ENCODE measurements at regions not wholly inside any gene's neighbourhood (a gene's known extent, or its start where the extent isn't known, plus 50 kb on each side); places are given as distances from the start of the nearest gene placed in this dataset.

DNA sequence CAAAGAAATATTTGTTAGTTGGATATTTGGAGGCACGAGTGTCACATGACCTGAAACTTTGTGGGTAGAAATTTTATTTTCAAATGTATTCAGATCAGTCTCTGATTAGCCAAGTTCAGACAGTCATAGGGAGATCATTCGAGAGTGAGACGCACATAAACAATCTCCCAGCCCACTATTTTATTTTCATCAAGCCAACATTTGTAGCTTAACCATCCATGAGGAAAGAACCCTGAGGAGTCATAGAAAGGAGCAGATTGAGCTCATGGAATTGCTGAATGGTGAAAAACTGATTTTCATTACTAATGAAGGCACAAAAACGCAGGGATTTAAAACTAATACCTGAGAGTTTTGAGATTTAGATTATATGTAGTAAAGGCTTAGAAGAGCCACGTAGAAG, 548.7 kb downstream of the NSUN3 start:
- no peaks in the 10 kb centered on the region for H3K9me3 ChIP-seq (ENCODE audit: insufficient read depth in 2 of 2, low read depth in 1 of 2, low read length in 1 of 2)
- ChIA-PET POLR2A (ENCODE audit: partially characterized antibody) (no interaction called here), CTCF (ENCODE audit: partially characterized antibody) (interaction anchor here (0.7 kb wide), 1 partner anchor 91 kb away, joined by 3 read pairs; no protein-coding TSS in a partner anchor)
- no peak overlapping the region for H2BK15ac ChIP-seq (ENCODE audit: low read length)
- no peak for FAIRE-seq
- no peak overlapping the region for H4K91ac ChIP-seq (replicated peaks; ENCODE audit: insufficient read length, low read length)
- no peak overlapping the region for H3K9ac ChIP-seq (replicated peaks in 1 of 4; ENCODE audit: extremely low read depth in 1 of 4, low read depth in 3 of 4, low read length in 3 of 4)
- H3K56ac ChIP-seq (replicated peaks; ENCODE audit: insufficient read length, low read depth, low read length): no peak overlapping the region
- no peak overlapping the region for H3K4ac ChIP-seq (replicated peaks; ENCODE audit: insufficient read length, low read depth, low read length)
- no peak overlapping the region for H2BK5ac ChIP-seq (ENCODE audit: low read depth, low read length)
- H3K4me3 ChIP-seq (ENCODE audit: extremely low read depth in 1 of 4, insufficient read depth in 2 of 4, low read depth in 3 of 4, low read length in 4 of 4): no peak overlapping the region
- H2BK120ac ChIP-seq (replicated peaks; ENCODE audit: low read depth, low read length): no peak overlapping the region
- no peak overlapping the region for H4K8ac ChIP-seq (ENCODE audit: extremely low read depth, insufficient read depth, low read length)
- H2BK20ac ChIP-seq (ENCODE audit: low read length): no peak overlapping the region
- H3K27ac ChIP-seq (ENCODE audit: low read depth, low read length): no peak overlapping the region
- H3K14ac ChIP-seq (ENCODE audit: insufficient read length): no peak overlapping the region
- H3K79me2 ChIP-seq (ENCODE audit: control insufficient read depth in 1 of 2, insufficient read depth in 2 of 2, low read length in 2 of 2): no peaks in the 10 kb centered on the region
- H3K23ac ChIP-seq (ENCODE audit: insufficient read length): no peak overlapping the region
- no peak overlapping the region for H2AK5ac ChIP-seq (ENCODE audit: low read depth, low read length)
- H4K5ac ChIP-seq (ENCODE audit: insufficient read length, low read depth, low read length): no peak overlapping the region
- H3K4me1 ChIP-seq (replicated peaks in 1 of 4; ENCODE audit: control insufficient read depth in 3 of 4, insufficient read depth in 4 of 4, low read length in 3 of 4): peaks cover 0 to 1% (median 0%) of the 10 kb centered on the region in 4 experiments; a peak in 1 of 7 replicates
- no peaks in the 10 kb centered on the region for H3K27me3 ChIP-seq (replicated peaks in 1 of 4; ENCODE audit: control insufficient read depth in 3 of 4, extremely low read depth in 1 of 4, insufficient read depth in 3 of 4, low read length in 3 of 4)
- no peaks in the 10 kb centered on the region for H3K36me3 ChIP-seq (ENCODE audit: control insufficient read depth in 2 of 4, insufficient read depth in 4 of 4, low read length in 3 of 4)
- no peaks in the 10 kb centered on the region for H4K20me1 ChIP-seq (replicated peaks in 1 of 2; ENCODE audit: control insufficient read depth in 1 of 2, insufficient read depth in 2 of 2, low read length in 2 of 2)
- DNase-seq (ENCODE audit: low read depth in 1 of 2, low spot score in 2 of 2): no peak
- no peaks in the 10 kb centered on the region for H3K23me2 ChIP-seq (ENCODE audit: low read depth, low read length)
- no peaks in the 10 kb centered on the region for H3K79me1 ChIP-seq (ENCODE audit: low read depth, low read length)
- no peak overlapping the region for H2AFZ ChIP-seq (ENCODE audit: low read length)
- no peak overlapping the region for H3K4me2 ChIP-seq (ENCODE audit: insufficient read depth in 1 of 2, low read depth in 2 of 2, low read length in 2 of 2)
- 90% methylated on average over 5 of the region's 5 CpGs; no CpG with 5 or more reads in 1 of the 2 experiments for WGBS, 2 experiments (ENCODE audit: extremely low coverage in 1 of 2, insufficient coverage in 1 of 2, insufficient read length in 1 of 2, insufficient replicate concordance in 2 of 2, low coverage in 1 of 2, low lambda C conversion rate in 2 of 2, missing lambda C conversion rate in 1 of 2)
- no peak overlapping the region for H2BK12ac ChIP-seq (ENCODE audit: low read depth, low read length)
- no peak overlapping the region for H3K18ac ChIP-seq (ENCODE audit: extremely low read depth, low read length)
- TF ChIP-seq RBBP5 (IDR thresholded peaks at IDR 0.05; ENCODE audit: borderline replicate concordance, low read depth, low read length): no peak
- TF ChIP-seq NANOG (IDR thresholded peaks at IDR 0.05; ENCODE audit: insufficient read depth, low read depth, low read length, poor library complexity, severe bottlenecking): no peak
- TF ChIP-seq RXRA (IDR thresholded peaks at IDR 0.05; ENCODE audit: insufficient read depth, low read depth, low read length): no peak
- TF ChIP-seq, protein P1, sequence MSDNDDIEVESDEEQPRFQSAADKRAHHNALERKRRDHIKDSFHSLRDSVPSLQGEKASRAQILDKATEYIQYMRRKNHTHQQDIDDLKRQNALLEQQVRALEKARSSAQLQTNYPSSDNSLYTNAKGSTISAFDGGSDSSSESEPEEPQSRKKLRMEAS (IDR thresholded peaks at IDR 0.05): no peak
- TF ChIP-seq SAP30 (IDR thresholded peaks at IDR 0.05; ENCODE audit: insufficient read depth, insufficient replicate concordance, low read length): no peak
- no peak for TF ChIP-seq KDM1A (IDR thresholded peaks at IDR 0.05; ENCODE audit: borderline replicate concordance, low read length)
- no peak for TF ChIP-seq HDAC6 (IDR thresholded peaks at IDR 0.05; ENCODE audit: low read depth, low read length)
- TF ChIP-seq, protein P2, sequence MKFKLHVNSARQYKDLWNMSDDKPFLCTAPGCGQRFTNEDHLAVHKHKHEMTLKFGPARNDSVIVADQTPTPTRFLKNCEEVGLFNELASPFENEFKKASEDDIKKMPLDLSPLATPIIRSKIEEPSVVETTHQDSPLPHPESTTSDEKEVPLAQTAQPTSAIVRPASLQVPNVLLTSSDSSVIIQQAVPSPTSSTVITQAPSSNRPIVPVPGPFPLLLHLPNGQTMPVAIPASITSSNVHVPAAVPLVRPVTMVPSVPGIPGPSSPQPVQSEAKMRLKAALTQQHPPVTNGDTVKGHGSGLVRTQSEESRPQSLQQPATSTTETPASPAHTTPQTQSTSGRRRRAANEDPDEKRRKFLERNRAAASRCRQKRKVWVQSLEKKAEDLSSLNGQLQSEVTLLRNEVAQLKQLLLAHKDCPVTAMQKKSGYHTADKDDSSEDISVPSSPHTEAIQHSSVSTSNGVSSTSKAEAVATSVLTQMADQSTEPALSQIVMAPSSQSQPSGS (IDR thresholded peaks at IDR 0.05; ENCODE audit: low read length): no peak
- TF ChIP-seq HDAC2 (IDR thresholded peaks at IDR 0.05; ENCODE audit: borderline replicate concordance in 1 of 2, low read depth in 2 of 2, low read length in 2 of 2): no peak
- TF ChIP-seq CTBP2 (IDR thresholded peaks at IDR 0.05; ENCODE audit: borderline replicate concordance, insufficient read depth, insufficient read length, low read length): no peak
- no peak for TF ChIP-seq CHD1 (IDR thresholded peaks at IDR 0.05; ENCODE audit: low read depth, low read length)
- TF ChIP-seq JUND (IDR thresholded peaks at IDR 0.05; ENCODE audit: low read length): no peak

Data from H1 (cell line).